H1 (cell line): ENCODE measurements at regions not wholly inside any gene's neighbourhood (a gene's known extent, or its start where the extent isn't known, plus 50 kb on each side); places are given as distances from the start of the nearest gene placed in this dataset.

Experiments used
- CTCF ChIA-PET: fragments of 300-600 bp; sonication (Branson Sonifier 250); formaldehyde crosslinking; loops from one replicate; lab custom pipeline; 2021; ENCODE audit not compliant: partially characterized antibody; lab: Charles Lee
- POLR2A ChIA-PET: fragments of 300-600 bp; sonication (Branson Sonifier 250); formaldehyde crosslinking; loops from one replicate; lab custom pipeline; 2021; ENCODE audit warnings: inconsistent platforms; ENCODE audit not compliant: partially characterized antibody; lab: Charles Lee
- DNase-seq, 2 experiments: peaks; one replicate each; pipeline versions ENCODE4 v3.0.0 to v3.0.0-alpha.2; 2010 to 2022; ENCODE audit warnings: low spot score in 2 of 2, low read depth in 1 of 2, mixed read lengths in 1 of 2
- FAIRE-seq: peaks from 2 replicates; lab custom pipeline; 2011; peaks lifted over from hg19 to GRCh38; lab: Jason Lieb, UNC
- H2AFZ ChIP-seq: 2 replicates; pipeline ENCODE4 v1.8.1; 2012; ENCODE audit warnings: low read length, inconsistent platforms
- H2AK5ac ChIP-seq: 2 replicates; pipeline ENCODE4 v1.6.1; 2013; ENCODE audit warnings: low read depth, low read length
- H2BK120ac ChIP-seq: replicated peaks from 2 replicates; pipeline ENCODE3; 2013; ENCODE audit warnings: low read depth, low read length, inconsistent platforms
- H2BK12ac ChIP-seq: 2 replicates; pipeline ENCODE4 v1.6.1; 2013; ENCODE audit warnings: low read depth, low read length
- H2BK15ac ChIP-seq: 2 replicates; pipeline ENCODE4 v1.6.1; 2013; ENCODE audit warnings: low read length
- H2BK20ac ChIP-seq: 2 replicates; pipeline ENCODE4 v1.6.1; 2013; ENCODE audit warnings: low read length
- H2BK5ac ChIP-seq: 2 replicates; pipeline ENCODE4 v1.6.1; 2013; ENCODE audit warnings: low read depth, low read length
- H3K14ac ChIP-seq: 2 replicates; pipeline ENCODE4 v1.6.1; 2013; ENCODE audit warnings: inconsistent platforms; ENCODE audit not compliant: insufficient read length
- H3K18ac ChIP-seq: 2 replicates; pipeline ENCODE4 v1.6.1; 2013; ENCODE audit warnings: low read length; ENCODE audit errors: extremely low read depth
- H3K23ac ChIP-seq: 2 replicates; pipeline ENCODE4 v1.6.1; 2013; ENCODE audit warnings: inconsistent platforms; ENCODE audit not compliant: insufficient read length
- H3K23me2 ChIP-seq: 2 replicates; pipeline ENCODE4 v1.6.1; 2013; ENCODE audit warnings: low read depth, low read length
- H3K27ac ChIP-seq: 2 replicates; pipeline ENCODE4 v1.6.1; 2011; ENCODE audit warnings: low read depth, low read length, inconsistent platforms
- H3K27me3 ChIP-seq, 4 experiments: replicated peaks in 1 of 4; 1 replicate in 1 of 4; 2 replicates in 3 of 4; pipeline versions ENCODE4 v1.6.1 to v1.8.1; 2011 to 2013; ENCODE audit warnings: low read length in 3 of 4, mild to moderate bottlenecking in 3 of 4, inconsistent platforms in 2 of 4, mixed read lengths in 2 of 4, moderate library complexity in 1 of 4; ENCODE audit not compliant: control insufficient read depth in 3 of 4, insufficient read depth in 3 of 4; ENCODE audit errors: extremely low read depth in 1 of 4
- H3K36me3 ChIP-seq, 4 experiments: 2 replicates each; pipeline versions ENCODE4 v1.6.1 to v1.8.1; 2011 to 2013; ENCODE audit warnings: mild to moderate bottlenecking in 4 of 4, low read length in 3 of 4, moderate library complexity in 2 of 4, control low read depth in 1 of 4, inconsistent platforms in 1 of 4; ENCODE audit not compliant: insufficient read depth in 4 of 4, control insufficient read depth in 2 of 4
- H3K4ac ChIP-seq: replicated peaks from 2 replicates; pipeline ENCODE3; 2013; ENCODE audit warnings: low read length, low read depth, mixed read lengths, inconsistent platforms; ENCODE audit not compliant: insufficient read length
- H3K4me1 ChIP-seq, 4 experiments: replicated peaks in 1 of 4; 1 replicate in 1 of 4; 2 replicates in 3 of 4; pipeline versions ENCODE4 v1.6.1 to v1.8.1; 2011 to 2013; ENCODE audit warnings: low read length in 3 of 4, inconsistent platforms in 2 of 4, mixed read lengths in 1 of 4; ENCODE audit not compliant: insufficient read depth in 4 of 4, control insufficient read depth in 3 of 4
- H3K4me2 ChIP-seq, 2 experiments: 2 replicates each; pipeline versions ENCODE4 v1.6.1 to v1.8.1; 2011 to 2013; ENCODE audit warnings: low read depth in 2 of 2, low read length in 2 of 2, control low read depth in 1 of 2, inconsistent platforms in 1 of 2, mild to moderate bottlenecking in 1 of 2; ENCODE audit not compliant: insufficient read depth in 1 of 2
- H3K4me3 ChIP-seq, 4 experiments: fragments of 200-600, 300-600 bp in 1 of 4; sonication (generic), shearing (Covaris generic), sonication (Bioruptor Twin) in 1 of 4; 2 replicates each; pipeline versions ENCODE4 v1.5.1 to v1.8.1; 2011 to 2016; ENCODE audit warnings: low read length in 4 of 4, low read depth in 3 of 4, control low read depth in 2 of 4, inconsistent platforms in 2 of 4, mild to moderate bottlenecking in 2 of 4, mixed read lengths in 1 of 4, moderate library complexity in 1 of 4; ENCODE audit not compliant: insufficient read depth in 2 of 4; ENCODE audit errors: extremely low read depth in 1 of 4
- H3K56ac ChIP-seq: replicated peaks from 2 replicates; pipeline ENCODE3; 2013; ENCODE audit warnings: low read depth, mild to moderate bottlenecking, mixed read lengths, low read length, inconsistent platforms; ENCODE audit not compliant: insufficient read length
- H3K79me1 ChIP-seq: 2 replicates; pipeline ENCODE4 v1.6.1; 2013; ENCODE audit warnings: low read depth, low read length, control low read depth
- H3K79me2 ChIP-seq, 2 experiments: 2 replicates each; pipeline versions ENCODE4 v1.6.1 to v1.8.1; 2012 to 2013; ENCODE audit warnings: low read length in 2 of 2, mild to moderate bottlenecking in 2 of 2, inconsistent platforms in 1 of 2; ENCODE audit not compliant: insufficient read depth in 2 of 2, control insufficient read depth in 1 of 2
- H3K9ac ChIP-seq, 4 experiments: replicated peaks in 1 of 4; 1 replicate in 1 of 4; 2 replicates in 3 of 4; pipeline versions ENCODE4 v1.6.1 to v1.8.1; 2011 to 2013; ENCODE audit warnings: low read depth in 3 of 4, low read length in 3 of 4, control low read depth in 2 of 4, mild to moderate bottlenecking in 2 of 4, moderate library complexity in 2 of 4, inconsistent platforms in 1 of 4; ENCODE audit errors: extremely low read depth in 1 of 4
- H3K9me3 ChIP-seq, 2 experiments: 2 replicates each; pipeline versions ENCODE4 v1.6.1 to v1.8.1; 2012 to 2013; ENCODE audit warnings: mild to moderate bottlenecking in 2 of 2, moderate library complexity in 2 of 2, control low read depth in 1 of 2, inconsistent platforms in 1 of 2, low read depth in 1 of 2, low read length in 1 of 2, mixed read lengths in 1 of 2; ENCODE audit not compliant: insufficient read depth in 2 of 2
- H4K20me1 ChIP-seq, 2 experiments: replicated peaks in 1 of 2; 2 replicates each; pipeline versions ENCODE3 to v1.8.1; 2011 to 2013; ENCODE audit warnings: inconsistent platforms in 2 of 2, low read length in 2 of 2, mild to moderate bottlenecking in 1 of 2; ENCODE audit not compliant: insufficient read depth in 2 of 2, control insufficient read depth in 1 of 2
- H4K5ac ChIP-seq: 2 replicates; pipeline ENCODE4 v1.6.1; 2013; ENCODE audit warnings: low read length, low read depth, mixed read lengths, inconsistent platforms; ENCODE audit not compliant: insufficient read length
- H4K8ac ChIP-seq: 2 replicates; pipeline ENCODE4 v1.8.0; 2013; ENCODE audit warnings: mild to moderate bottlenecking, moderate library complexity, low read length, inconsistent platforms; ENCODE audit not compliant: insufficient read depth; ENCODE audit errors: extremely low read depth
- H4K91ac ChIP-seq: replicated peaks from 2 replicates; pipeline ENCODE3; 2013; ENCODE audit warnings: low read length, mixed read lengths, inconsistent platforms; ENCODE audit not compliant: insufficient read length
- CBX8 ChIP-seq: fragments of 300-800, 300-1000 bp; sonication (generic); IDR thresholded peaks from 2 replicates; pipeline ENCODE4 v1.7.1; 2016; ENCODE audit warnings: low read depth, low read length, borderline replicate concordance
- CTBP2 ChIP-seq: IDR thresholded peaks from 2 replicates; pipeline ENCODE4 v1.7.0; 2011; ENCODE audit warnings: borderline replicate concordance, mild to moderate bottlenecking, moderate library complexity, mixed read lengths, low read length; ENCODE audit not compliant: insufficient read depth, insufficient read length
- GABPA ChIP-seq: IDR thresholded peaks from 2 replicates; pipeline ENCODE4 v1.6.1; 2011; ENCODE audit warnings: mild to moderate bottlenecking, low read length, moderate library complexity, borderline replicate concordance; ENCODE audit not compliant: insufficient read depth
- KDM4A ChIP-seq: IDR thresholded peaks from one replicate; pipeline ENCODE4 v1.7.1; 2012; ENCODE audit warnings: low read depth, mild to moderate bottlenecking, moderate library complexity, low read length, inconsistent platforms; ENCODE audit not compliant: severe bottlenecking
- POU5F1 ChIP-seq: IDR thresholded peaks from 2 replicates; pipeline ENCODE4 v1.6.1; 2011; ENCODE audit warnings: low read depth, mild to moderate bottlenecking, low read length, moderate library complexity
- RFX5 ChIP-seq: IDR thresholded peaks from 2 replicates; pipeline ENCODE4 v1.6.1; 2011; ENCODE audit warnings: low read depth, low read length, improper control_type of control experiment, borderline replicate concordance
- TAF7 ChIP-seq: optimal IDR thresholded peaks from 2 replicates; pipeline ENCODE3; 2011; ENCODE audit warnings: low read depth, mild to moderate bottlenecking, inconsistent platforms, low read length, moderate library complexity, borderline replicate concordance
- ZNF274 ChIP-seq: IDR thresholded peaks from 2 replicates; pipeline ENCODE4 v1.7.0; 2012; ENCODE audit warnings: low read length, borderline replicate concordance; ENCODE audit errors: extremely low read depth
- WGBS, 2 experiments: shearing (Covaris generic) in 1 of 2; methylation state at CpG; one replicate each; pipeline versions ENCODE4 v1.1.6 to v1.1.7; 2013 to 2015; ENCODE audit warnings: low lambda C conversion rate in 2 of 2, mixed read lengths in 2 of 2, inconsistent platforms in 1 of 2, low coverage in 1 of 2, missing lambda C conversion rate in 1 of 2; ENCODE audit not compliant: insufficient replicate concordance in 2 of 2, insufficient coverage in 1 of 2, insufficient read length in 1 of 2; ENCODE audit errors: extremely low coverage in 1 of 2, missing lambda C conversion rate in 1 of 2; 5-methylcytosine and 5-hydroxymethylcytosine counted together

GRCh38 chr7:142308918-142309317 lies 51.1 kb upstream of the PRSS58 start:
- Histone ChIP-seq H4K91ac (no peak overlapping the region), H3K36me3 (no peaks in the 10 kb centered on the region), H2AFZ (no peak overlapping the region), H4K5ac (no peak overlapping the region), H3K79me2 (no peaks in the 10 kb centered on the region), H3K4me1 (no peaks in the 10 kb centered on the region), H2BK20ac (no peak overlapping the region), H3K18ac (no peak overlapping the region), H3K27ac (no peak overlapping the region), H3K9me3 (no peaks in the 10 kb centered on the region), H3K4ac (no peak overlapping the region), H2AK5ac (no peak overlapping the region), H3K79me1 (no peaks in the 10 kb centered on the region), H3K27me3 (no peaks in the 10 kb centered on the region), H2BK15ac (no peak overlapping the region), H2BK12ac (no peak overlapping the region), H3K4me3 (no peak overlapping the region), H2BK120ac (no peak overlapping the region), H3K23ac (no peak overlapping the region), H2BK5ac (no peak overlapping the region), H3K23me2 (no peaks in the 10 kb centered on the region), H4K8ac (no peak overlapping the region), H3K56ac (no peak overlapping the region), H4K20me1 (no peaks in the 10 kb centered on the region), H3K9ac (no peak overlapping the region), H3K14ac (no peak overlapping the region), H3K4me2 (no peak overlapping the region)
- TF ChIP-seq CBX8 (no peak), GABPA (no peak), CTBP2 (no peak), POU5F1 (no peak), RFX5 (no peak), TAF7 (no peak), KDM4A (no peak), ZNF274 (no peak)
- 79% methylated on average over 3 of the region's 3 CpGs; no CpG with 5 or more reads in 1 of the 2 experiments for WGBS, 2 experiments
- POLR2A ChIA-PET = interaction anchor here (0.6 kb wide), 1 partner anchor 1295 kb away, joined by 3 read pairs; no protein-coding TSS in a partner anchor
- FAIRE-seq = no peak
- DNase-seq = no peak
- CTCF ChIA-PET = interaction anchor here (0.5 to 12.6 kb wide), 8 partner anchors 7 to 947 kb away, joined by 3 to 302 read pairs (median 4); no protein-coding TSS in a partner anchor
